ENCODE measurements at regions not wholly inside any gene's neighbourhood (a gene's known extent, or its start where the extent isn't known, plus 50 kb on each side); places are given as distances from the start of the nearest gene placed in this dataset.

GRCh38 chr10:128901236-128901635, 565.8 kb upstream of the MGMT start:
- no peak for TF ChIP-seq CTCF (IDR thresholded peaks at IDR 0.05; ENCODE audit: borderline replicate concordance, extremely low read depth, low read length, poor library complexity, severe bottlenecking)
- TF ChIP-seq EZH2 (IDR thresholded peaks at IDR 0.05; ENCODE audit: borderline replicate concordance, low read depth, low read length, severe bottlenecking), result no peak
